GM12878 (cell line): ENCODE measurements at regions not wholly inside any gene's neighbourhood (a gene's known extent, or its start where the extent isn't known, plus 50 kb on each side); places are given as distances from the start of the nearest gene placed in this dataset.

ENCODE experiments used
- ATAC-seq: fragments of 200-7000 bp; cut with Tn5 transposase; 3 replicates; pipeline ENCODE4 v1.9.1; 2020; ENCODE audit warnings: mild to moderate bottlenecking, moderate library complexity
- BruUV-seq: library from RNA; stranded (reverse); fragments of 400-500 nt; replicated peaks from 2 replicates; lab custom pipeline; 2021; lab: Mats Ljungman, UMichigan
- CTCF ChIA-PET: fragments of 300-600 bp; sonication (Branson Sonifier 250); formaldehyde crosslinking; extraction: SDS; loops from one replicate; lab custom pipeline; 2021; ENCODE audit warnings: inconsistent platforms; lab: Yijun Ruan, JAX
- POLR2A ChIA-PET: fragments of 350-600 bp; formaldehyde crosslinking; extraction: SDS; loops from one replicate; lab custom pipeline; 2021; ENCODE audit warnings: inconsistent platforms; lab: Charles Lee
- RAD21 ChIA-PET: fragments of 300-600 bp; sonication (Branson Sonifier 250); formaldehyde crosslinking; loops from one replicate; lab custom pipeline; 2023; ENCODE audit warnings: antibody characterized with exemption; ENCODE audit not compliant: unreplicated experiment; lab: Charles Lee
- SMC1A ChIA-PET: fragments of 300-600 bp; sonication (Branson Sonifier 250); formaldehyde crosslinking; loops from one replicate; lab custom pipeline; 2023; ENCODE audit not compliant: unreplicated experiment, uncharacterized antibody; lab: Charles Lee
- DNase-seq: peaks from one replicate; pipeline ENCODE4 v3.0.0-alpha.2; 2011; ENCODE audit warnings: low read depth, low spot score
- FAIRE-seq: peaks from 3 replicates; lab custom pipeline; 2011; peaks lifted over from hg19 to GRCh38; lab: Jason Lieb, UNC
- H2AFZ ChIP-seq: 2 replicates; pipeline ENCODE4 v1.6.0; 2011; ENCODE audit warnings: low read depth, low read length, control low read depth; ENCODE audit not compliant: control insufficient read depth
- H3K27ac ChIP-seq: 2 replicates; pipeline ENCODE4 v1.5.1; 2011; ENCODE audit warnings: control low read depth; ENCODE audit not compliant: control insufficient read depth, insufficient read depth
- H3K27me3 ChIP-seq, 2 experiments: replicated peaks in 1 of 2; 2 replicates each; pipeline versions ENCODE4 v1.6.0 to v1.6.1; 2011; ENCODE audit warnings: low read length in 1 of 2; ENCODE audit not compliant: control insufficient read depth in 2 of 2, insufficient read depth in 2 of 2
- H3K36me3 ChIP-seq, 2 experiments: 2 replicates each; pipeline ENCODE4 v1.5.1; 2011; ENCODE audit warnings: low read length in 1 of 2; ENCODE audit not compliant: control insufficient read depth in 2 of 2, insufficient read depth in 2 of 2
- H3K4me1 ChIP-seq: 2 replicates; pipeline ENCODE4 v1.6.1; 2011; ENCODE audit warnings: mild to moderate bottlenecking, low read length, moderate library complexity, mixed read lengths; ENCODE audit not compliant: control insufficient read depth, insufficient read depth
- H3K4me2 ChIP-seq: 2 replicates; pipeline ENCODE4 v1.6.0; 2011; ENCODE audit warnings: control low read depth; ENCODE audit not compliant: control insufficient read depth, insufficient read depth
- H3K4me3 ChIP-seq: fragments of 200-600 bp; sonication (generic); 2 replicates; pipeline ENCODE4 v1.5.1; 2016
- H3K79me2 ChIP-seq: 2 replicates; pipeline ENCODE4 v1.6.0; 2011; ENCODE audit warnings: low read length; ENCODE audit not compliant: control insufficient read depth, insufficient read depth
- H3K9ac ChIP-seq: 2 replicates; pipeline ENCODE4 v1.8.0; 2011; ENCODE audit warnings: low read length, control low read depth, mixed read lengths; ENCODE audit not compliant: control insufficient read depth, insufficient read depth
- H3K9me3 ChIP-seq: replicated peaks from 3 replicates; pipeline ENCODE4 v1.5.1; 2011; ENCODE audit warnings: mild to moderate bottlenecking, low read length; ENCODE audit not compliant: control insufficient read depth, insufficient read depth
- H4K20me1 ChIP-seq: 2 replicates; pipeline ENCODE4 v1.6.0; 2011; ENCODE audit not compliant: control insufficient read depth, insufficient read depth
- CHD2 ChIP-seq: IDR thresholded peaks from 2 replicates; pipeline ENCODE4 v1.6.1; 2011; ENCODE audit warnings: low read depth, low read length, improper control_type of control experiment, borderline replicate concordance
- EP300 ChIP-seq, 2 experiments: fragments of 150-350 bp in 1 of 2; IDR thresholded peaks; 2 replicates each; pipeline ENCODE4 v1.6.1; 2011 to 2012; ENCODE audit warnings: low read depth in 2 of 2, low read length in 2 of 2, borderline replicate concordance in 1 of 2, improper control_type of control experiment in 1 of 2, inconsistent platforms in 1 of 2; ENCODE audit not compliant: control insufficient read depth in 1 of 2
- SREBF2 ChIP-seq: IDR thresholded peaks from 2 replicates; pipeline ENCODE4 v1.6.1; 2012; ENCODE audit warnings: mild to moderate bottlenecking, low read length
- ZNF622 ChIP-seq: fragments of 450-650 bp; IDR thresholded peaks from 2 replicates; pipeline ENCODE4 v1.6.1; 2017; ENCODE audit warnings: mild to moderate bottlenecking, inconsistent platforms
- WGBS: methylation state at CpG from one replicate; pipeline ENCODE4 v1.1.6; 2016; ENCODE audit warnings: low lambda C conversion rate; ENCODE audit not compliant: insufficient replicate concordance, insufficient coverage; ENCODE audit errors: missing lambda C conversion rate; 5-methylcytosine and 5-hydroxymethylcytosine counted together
- in situ Hi-C: fragments of 300-500 bp; cut with MboI; formaldehyde crosslinking; loops from 9 replicates; pipeline ENCODE4 v1.14.3; 2018; ENCODE audit warnings: mixed read lengths
- intact Hi-C: fragments of 100-400 bp; cut with micrococcal nuclease; formaldehyde crosslinking; loops from one replicate; pipeline ENCODE4 v1.14.2; 2022; ENCODE audit not compliant: unreplicated experiment
- TF ChIP-seq, protein P1 (sequence below): fragments of 150-350 bp; IDR thresholded peaks from 2 replicates; pipeline ENCODE4 v1.6.1; 2014; ENCODE audit warnings: mild to moderate bottlenecking, low read depth, low read length
- TF ChIP-seq, protein P2 (sequence below): fragments of 450-650 bp; IDR thresholded peaks from 2 replicates; pipeline ENCODE4 v1.6.1; 2017; ENCODE audit warnings: borderline replicate concordance

DNA sequence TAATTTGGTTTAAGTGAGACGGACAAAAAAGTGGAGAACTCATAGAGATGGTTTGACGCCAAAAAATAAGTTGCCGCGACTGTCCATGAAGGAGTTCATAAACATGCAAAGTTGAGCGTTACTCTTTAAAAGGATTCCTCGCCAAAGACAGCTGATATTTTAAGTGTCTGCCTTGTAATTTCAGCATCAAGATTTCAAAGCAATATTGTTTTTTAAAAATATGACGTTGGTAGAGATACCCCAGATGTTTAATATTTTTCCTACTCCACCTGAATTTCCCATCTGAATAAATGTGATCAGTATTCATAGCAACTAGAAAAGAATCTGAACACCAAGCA lies 155.0 kb downstream of the TUSC7 start:
- H3K4me2 ChIP-seq, result no peak overlapping the region
- no peak for ATAC-seq
- no peak for TF ChIP-seq EP300 (IDR thresholded peaks at IDR 0.05; ENCODE audit: borderline replicate concordance in 1 of 2, control insufficient read depth in 1 of 2, low read depth in 2 of 2, low read length in 2 of 2)
- TF ChIP-seq CHD2, result no peak
- BruUV-seq, result no TSS peak
- H3K27me3 ChIP-seq, result peaks cover 0 to 6% of the 10 kb centered on the region in 2 experiments; a peak in 1 of 4 replicates
- H3K4me3 ChIP-seq, result no peak overlapping the region
- no peaks in the 10 kb centered on the region for H4K20me1 ChIP-seq
- H3K36me3 ChIP-seq, result no peaks in the 10 kb centered on the region
- ChIA-PET CTCF (interaction anchor here (0.8 to 4.6 kb wide), 4 partner anchors 102 to 663 kb away, joined by 3 to 16 read pairs (median 10); no protein-coding TSS in a partner anchor), SMC1A (interaction anchor here (1.3 to 1.5 kb wide), 2 partner anchors 660 to 690 kb away, joined by 3 to 11 read pairs; no protein-coding TSS in a partner anchor), RAD21 (no interaction called here), POLR2A (no interaction called here)
- H3K9ac ChIP-seq, result no peak overlapping the region
- no peak for FAIRE-seq
- in situ Hi-C loops (no loop called here), intact Hi-C loops (loop anchor here (1.0 to 10.0 kb wide), 6 partner anchors 92 to 860 kb away; no protein-coding TSS in a partner anchor)
- H3K4me1 ChIP-seq, result no peaks in the 10 kb centered on the region
- H3K9me3 ChIP-seq, result no peaks in the 10 kb centered on the region
- no peak for DNase-seq
- no peaks in the 10 kb centered on the region for H3K79me2 ChIP-seq
- no peak overlapping the region for H3K27ac ChIP-seq
- 2% methylated on average over 7 of the region's 7 CpGs for WGBS
- H2AFZ ChIP-seq, result no peak overlapping the region

DNA sequence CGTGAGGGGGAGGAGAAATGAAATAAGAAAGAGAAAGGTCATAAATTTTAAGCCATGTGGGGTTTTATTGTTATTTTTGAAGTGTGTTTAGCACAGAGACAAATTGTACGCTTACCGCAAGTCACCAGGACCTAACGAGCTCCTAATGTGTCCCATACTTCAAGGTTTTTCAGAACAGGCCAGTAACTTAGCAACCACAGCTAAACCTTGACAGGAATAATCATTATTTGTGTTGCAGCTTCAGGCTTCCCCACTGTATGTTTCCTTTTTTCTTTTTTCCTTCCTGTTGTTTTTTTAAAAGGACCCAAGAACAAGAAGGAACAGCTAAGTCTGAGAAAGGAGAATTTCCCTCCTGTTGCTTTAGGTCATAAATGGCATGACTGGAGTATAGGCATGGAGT lies 160.8 kb downstream of the TUSC7 start:
- FAIRE-seq (no peak), DNase-seq (no peak), ATAC-seq (no peak)
- no peaks in the 10 kb centered on the region for H3K9me3 ChIP-seq
- BruUV-seq, result no TSS peak
- H3K9ac ChIP-seq, result no peak overlapping the region
- H2AFZ ChIP-seq, result no peak overlapping the region
- no peak overlapping the region for H3K27ac ChIP-seq
- no peaks in the 10 kb centered on the region for H4K20me1 ChIP-seq
- SMC1A ChIA-PET, result interaction anchor here (0.7 to 0.9 kb wide), 2 partner anchors 29 to 155 kb away, joined by 3 read pairs; no protein-coding TSS in a partner anchor
- TF ChIP-seq SREBF2 (no peak), ZNF622 (no peak)
- TF ChIP-seq, protein P1, sequence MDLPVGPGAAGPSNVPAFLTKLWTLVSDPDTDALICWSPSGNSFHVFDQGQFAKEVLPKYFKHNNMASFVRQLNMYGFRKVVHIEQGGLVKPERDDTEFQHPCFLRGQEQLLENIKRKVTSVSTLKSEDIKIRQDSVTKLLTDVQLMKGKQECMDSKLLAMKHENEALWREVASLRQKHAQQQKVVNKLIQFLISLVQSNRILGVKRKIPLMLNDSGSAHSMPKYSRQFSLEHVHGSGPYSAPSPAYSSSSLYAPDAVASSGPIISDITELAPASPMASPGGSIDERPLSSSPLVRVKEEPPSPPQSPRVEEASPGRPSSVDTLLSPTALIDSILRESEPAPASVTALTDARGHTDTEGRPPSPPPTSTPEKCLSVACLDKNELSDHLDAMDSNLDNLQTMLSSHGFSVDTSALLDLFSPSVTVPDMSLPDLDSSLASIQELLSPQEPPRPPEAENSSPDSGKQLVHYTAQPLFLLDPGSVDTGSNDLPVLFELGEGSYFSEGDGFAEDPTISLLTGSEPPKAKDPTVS, result no peak
- TF ChIP-seq, protein P2, sequence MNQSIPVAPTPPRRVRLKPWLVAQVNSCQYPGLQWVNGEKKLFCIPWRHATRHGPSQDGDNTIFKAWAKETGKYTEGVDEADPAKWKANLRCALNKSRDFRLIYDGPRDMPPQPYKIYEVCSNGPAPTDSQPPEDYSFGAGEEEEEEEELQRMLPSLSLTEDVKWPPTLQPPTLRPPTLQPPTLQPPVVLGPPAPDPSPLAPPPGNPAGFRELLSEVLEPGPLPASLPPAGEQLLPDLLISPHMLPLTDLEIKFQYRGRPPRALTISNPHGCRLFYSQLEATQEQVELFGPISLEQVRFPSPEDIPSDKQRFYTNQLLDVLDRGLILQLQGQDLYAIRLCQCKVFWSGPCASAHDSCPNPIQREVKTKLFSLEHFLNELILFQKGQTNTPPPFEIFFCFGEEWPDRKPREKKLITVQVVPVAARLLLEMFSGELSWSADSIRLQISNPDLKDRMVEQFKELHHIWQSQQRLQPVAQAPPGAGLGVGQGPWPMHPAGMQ, result no peak
- no peak overlapping the region for H3K4me2 ChIP-seq
- H3K27me3 ChIP-seq, result no peaks in the 10 kb centered on the region
- CTCF ChIA-PET, result interaction anchor here (1.1 to 1.3 kb wide), 3 partner anchors 9 to 99 kb away, joined by 3 to 4 read pairs (median 3); no protein-coding TSS in a partner anchor
- H3K4me1 ChIP-seq, result no peaks in the 10 kb centered on the region
- POLR2A ChIA-PET, result no interaction called here
- in situ Hi-C loops, result no loop called here
- WGBS, result 48% methylated on average over 4 of the region's 4 CpGs
- H3K4me3 ChIP-seq, result no peak overlapping the region
- H3K79me2 ChIP-seq, result no peaks in the 10 kb centered on the region
- intact Hi-C loops, result no loop called here
- RAD21 ChIA-PET, result no interaction called here
- H3K36me3 ChIP-seq, result no peaks in the 10 kb centered on the region
